Fibroblast of lung (primary cell): ENCODE measurements at regions not wholly inside any gene's neighbourhood (a gene's known extent, or its start where the extent isn't known, plus 50 kb on each side); places are given as distances from the start of the nearest gene placed in this dataset.

Experiments used
- CTCF ChIP-seq, 2 donors: IDR thresholded peaks in 1 of 2; conservative IDR thresholded peaks in 1 of 2; 1 replicate in 1 of 2; 2 replicates in 1 of 2; pipeline ENCODE4 v1.5.1; 2011 to 2012; ENCODE audit warnings: low read length in 2 of 2, control low read depth in 1 of 2, inconsistent platforms in 1 of 2, low read depth in 1 of 2, mild to moderate bottlenecking in 1 of 2
- EZH2 ChIP-seq: IDR thresholded peaks from 2 replicates; pipeline ENCODE4 v1.5.1; 2012; ENCODE audit warnings: low read length, control low read depth, mild to moderate bottlenecking; ENCODE audit errors: missing control alignments

GRCh38 chr11:15621565-15621964 is 506.8 kb downstream of the INSC start:
- no peak for TF ChIP-seq CTCF (conservative IDR thresholded peaks at IDR 0.05 in 1 of 2, IDR thresholded peaks at IDR 0.05 in 1 of 2; ENCODE audit: low read depth in 1 of 2, low read length in 2 of 2)
- no peak for TF ChIP-seq EZH2
